ENCODE measurements at regions not wholly inside any gene's neighbourhood (a gene's known extent, or its start where the extent isn't known, plus 50 kb on each side); places are given as distances from the start of the nearest gene placed in this dataset.

- TF ChIP-seq POLR2AphosphoS5 (IDR thresholded peaks at IDR 0.05; ENCODE audit: low read depth, low read length), result no peak
- no peak for TF ChIP-seq POLR2A (IDR thresholded peaks at IDR 0.05; ENCODE audit: low read depth, low read length)
Observed at GRCh38 chr6:105482921-105483320, 80.0 kb upstream of the PREP start.

Measured in GM12892 (cell line).